ENCODE measurements at regions not wholly inside any gene's neighbourhood (a gene's known extent, or its start where the extent isn't known, plus 50 kb on each side); places are given as distances from the start of the nearest gene placed in this dataset.

GRCh38 chr14:104356738-104357688 lies 218.6 kb downstream of the KIF26A start:
- DNase-seq (ENCODE audit: low spot score): no peak

GRCh38 chr14:104357689-104358527 lies 219.5 kb downstream of the KIF26A start:
- DNase-seq (ENCODE audit: low spot score): no peak

GRCh38 chr14:104358528-104359300 lies 220.3 kb downstream of the KIF26A start:
- no peak for DNase-seq (ENCODE audit: low spot score)

- DNase-seq (ENCODE audit: low spot score): no peak
Observed at GRCh38 chr14:104359301-104359968, 220.1 kb upstream of the C14orf180 start.

GRCh38 chr14:104359969-104360442 lies 219.6 kb upstream of the C14orf180 start:
- no peak for DNase-seq (ENCODE audit: low spot score)

GRCh38 chr14:104360501-104360900 lies 219.1 kb upstream of the C14orf180 start:
- no peak for DNase-seq (ENCODE audit: low spot score)

- no peak for DNase-seq (ENCODE audit: low spot score)
Observed at GRCh38 chr14:104361101-104361591, 218.4 kb upstream of the C14orf180 start.

- no peak for DNase-seq (ENCODE audit: low spot score)
Observed at GRCh38 chr14:104361921-104362681, 217.5 kb upstream of the C14orf180 start.

GRCh38 chr14:104362761-104363605 lies 216.6 kb upstream of the C14orf180 start:
- DNase-seq (ENCODE audit: low spot score): no peak

- DNase-seq (ENCODE audit: low spot score): no peak
Observed at GRCh38 chr14:104363891-104364760, 215.4 kb upstream of the C14orf180 start.

GRCh38 chr14:104364830-104365229 lies 214.7 kb upstream of the C14orf180 start:
- no peak for DNase-seq (ENCODE audit: low spot score)

GRCh38 chr14:104366931-104367865 lies 212.4 kb upstream of the C14orf180 start:
- no peak for DNase-seq (ENCODE audit: low spot score)

GRCh38 chr14:104367866-104368750 lies 211.5 kb upstream of the C14orf180 start:
- DNase-seq (ENCODE audit: low spot score): no peak

- no peak for DNase-seq (ENCODE audit: low spot score)
Observed at GRCh38 chr14:104368751-104369100, 210.8 kb upstream of the C14orf180 start.

- DNase-seq (ENCODE audit: low spot score): no peak
Observed at GRCh38 chr14:104369208-104369607, 210.4 kb upstream of the C14orf180 start.

GRCh38 chr14:104370256-104370870 lies 209.2 kb upstream of the C14orf180 start:
- peak; percentile 63 for DNase-seq (ENCODE audit: low spot score)

Measured in SW480 (cell line).